ENCODE measurements at regions not wholly inside any gene's neighbourhood (a gene's known extent, or its start where the extent isn't known, plus 50 kb on each side); places are given as distances from the start of the nearest gene placed in this dataset.

- Histone ChIP-seq H3K56ac (ENCODE audit: insufficient read length, low read depth, low read length) (no peak overlapping the region), H3K27ac (ENCODE audit: insufficient read length, low read depth, low read length) (no peak overlapping the region), H3K4me1 (ENCODE audit: insufficient read depth, low read length) (peaks cover 3% of the 10 kb centered on the region; the same call in 1 of the 2 replicates), H3K4ac (ENCODE audit: low read depth, low read length) (no peak overlapping the region), H4K91ac (ENCODE audit: insufficient read length, low read depth, low read length) (no peak overlapping the region), H2AFZ (ENCODE audit: low read length) (no peak overlapping the region), H2BK12ac (ENCODE audit: insufficient read length, low read depth, low read length) (no peak overlapping the region), H3K79me1 (ENCODE audit: insufficient read depth, low read depth, low read length, poor library complexity, severe bottlenecking) (no peaks in the 10 kb centered on the region), H3K79me2 (ENCODE audit: insufficient read depth, low read length) (0 out of 2 replicates have a peak, but pooled peaks cover 1% of the 10 kb centered on the region), H3K9ac (ENCODE audit: extremely low read depth, insufficient read length, low read length) (no peak overlapping the region), H3K4me2 (ENCODE audit: insufficient read depth, insufficient read length, low read length) (no peak overlapping the region), H2AK5ac (ENCODE audit: insufficient read length, low read length) (no peak overlapping the region), H2BK5ac (ENCODE audit: insufficient read length, low read length) (no peak overlapping the region), H3K27me3 (ENCODE audit: insufficient read depth, low read length) (no peaks in the 10 kb centered on the region), H4K20me1 (ENCODE audit: control insufficient read depth, insufficient read depth, insufficient read length) (no peaks in the 10 kb centered on the region), H3K23me2 (ENCODE audit: insufficient read length, low read depth, low read length, poor library complexity, severe bottlenecking) (no peaks in the 10 kb centered on the region), H2BK120ac (ENCODE audit: low read depth, low read length, poor library complexity, severe bottlenecking) (no peak overlapping the region), H3T11ph (ENCODE audit: low read length) (no peak overlapping the region), H3K23ac (ENCODE audit: insufficient read length, low read depth, low read length) (no peak overlapping the region), H4K5ac (ENCODE audit: insufficient read length, low read depth, low read length) (no peak overlapping the region), H2BK20ac (ENCODE audit: low read depth, low read length, poor library complexity, severe bottlenecking) (no peak overlapping the region), H3K14ac (ENCODE audit: insufficient read depth, low read length) (no peak overlapping the region), H2BK15ac (ENCODE audit: low read depth, low read length) (no peak overlapping the region), H3K9me3 (ENCODE audit: control insufficient read depth, low read depth, low read length) (no peaks in the 10 kb centered on the region), H4K8ac (replicated peaks; ENCODE audit: insufficient read length, low read depth, low read length) (no peak overlapping the region), H3K18ac (ENCODE audit: insufficient read length, low read depth, low read length) (no peak overlapping the region)
- H3K36me3 Mint-ChIP-seq (ENCODE audit: insufficient read depth in 1 of 3, low read depth in 3 of 3), result peaks cover 0 to 16% (median 0%) of the 10 kb centered on the region in 3 experiments; a peak in 4 of 7 replicates
- DNase-seq, result no peak
- no peaks in the 10 kb centered on the region for H3K27me3 Mint-ChIP-seq (ENCODE audit: low read depth)
- no peaks in the 10 kb centered on the region for H3K9me3 Mint-ChIP-seq
- TF ChIP-seq CTCF (conservative IDR thresholded peaks at IDR 0.05), result no peak
- H3K4me3 Mint-ChIP-seq, result no peak overlapping the region
- peak overlapping the region in 1 of 3 experiments; percentile 53; a peak in 1 of 7 replicates for H3K27ac Mint-ChIP-seq
- no CpG with 5 or more reads among the region's 2 CpGs for WGBS (ENCODE audit: extremely low coverage, insufficient read length, low lambda C conversion rate)
- H3K4me1 Mint-ChIP-seq, result peaks cover 10 to 14% of the 10 kb centered on the region in 2 experiments
These were observed 821.2 kb upstream of the ID2 start for GRCh38 chr2:7860693-7861092.

Measured in H9 (cell line).